Stimulated activated CD4-positive, alpha-beta T cell treated with anti-CD3 and anti-CD28 coated beads, TNF-alpha, amount 100 ng/mL, for 24 hours (primary cell): ENCODE measurements at regions not wholly inside any gene's neighbourhood (a gene's known extent, or its start where the extent isn't known, plus 50 kb on each side); places are given as distances from the start of the nearest gene placed in this dataset.
"Not testable (repeated sequence)": the region's sequence is repeated elsewhere in the genome, so short reads cannot be mapped to it uniquely, and the experiment has no call there.

ENCODE experiments used
- DNase-seq, 3 experiments: peaks; one replicate each; pipeline ENCODE4 v3.0.0-alpha.2; 2020; ENCODE audit warnings: low read depth in 3 of 3

DNA sequence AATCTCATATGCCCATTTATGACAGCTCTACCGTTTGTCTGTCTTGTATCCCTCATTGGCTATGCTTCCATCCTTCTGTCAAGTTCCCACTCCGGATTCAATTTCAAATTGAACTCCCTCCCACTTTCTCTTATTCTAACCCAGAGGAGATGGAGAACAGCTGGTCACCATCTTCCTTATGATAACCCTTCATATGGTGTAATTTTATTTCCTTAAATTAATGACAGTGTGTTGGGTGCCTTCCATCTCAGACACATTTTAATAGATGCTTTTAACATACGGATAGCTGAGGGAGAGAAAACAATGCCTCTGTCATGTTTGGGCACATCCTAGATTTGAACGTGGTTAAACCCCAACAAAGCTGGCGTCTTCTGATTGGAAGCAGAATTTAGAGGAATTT lies 103.0 kb upstream of the PLXNA2 start:
- no peak for DNase-seq

DNA sequence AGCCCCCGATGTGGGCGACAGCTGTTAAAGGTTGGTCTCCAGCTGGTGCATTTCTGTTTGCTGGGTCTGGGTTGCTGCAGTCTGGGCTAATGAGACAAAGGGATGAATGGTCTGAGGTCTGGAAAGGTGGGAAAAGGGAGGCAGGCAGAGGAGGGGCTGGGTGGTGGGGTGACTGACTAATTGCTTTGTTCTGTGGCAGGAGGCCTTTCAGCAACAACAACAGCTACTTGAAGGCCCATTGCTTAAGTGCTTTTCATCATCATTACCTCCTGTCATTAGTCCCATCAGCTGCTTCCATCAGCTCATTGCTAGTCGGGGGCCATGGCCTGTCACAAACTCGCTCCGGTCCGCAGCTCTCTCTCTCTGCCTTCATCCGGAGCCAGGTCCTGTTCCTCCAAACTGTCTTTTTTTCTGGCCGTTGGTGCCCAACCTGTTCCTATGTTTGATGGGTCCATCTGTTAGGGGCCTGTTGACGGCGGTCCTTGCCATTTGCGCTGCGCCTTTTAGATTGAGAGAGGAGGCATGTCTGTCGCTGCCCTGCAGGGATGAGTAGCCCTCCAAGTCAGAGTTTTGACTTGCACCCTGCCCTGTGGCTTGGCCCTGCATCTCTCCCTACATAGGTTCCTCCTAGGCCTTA lies 105.6 kb upstream of the PLXNA2 start:
- DNase-seq: no peak

DNA sequence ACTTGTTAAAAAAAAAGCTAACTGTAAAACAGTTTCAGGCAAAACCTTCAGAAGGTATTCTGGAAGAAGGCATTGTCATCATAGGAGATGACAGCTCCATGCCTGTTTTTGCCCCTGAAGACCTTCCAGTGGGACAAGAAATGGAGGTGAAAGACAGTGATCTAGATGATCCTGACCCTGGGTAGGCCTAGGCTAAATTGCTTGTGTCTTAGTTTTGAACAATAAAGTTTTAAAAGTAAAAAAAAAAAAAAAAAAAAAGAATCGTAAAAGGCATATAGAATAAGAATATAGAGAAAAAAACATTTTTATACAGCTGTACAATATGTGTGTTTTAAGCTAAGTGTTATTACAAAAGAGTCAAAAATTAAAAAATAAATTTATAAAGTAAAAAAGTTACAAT lies 106.6 kb upstream of the PLXNA2 start:
- no peak for DNase-seq

DNA sequence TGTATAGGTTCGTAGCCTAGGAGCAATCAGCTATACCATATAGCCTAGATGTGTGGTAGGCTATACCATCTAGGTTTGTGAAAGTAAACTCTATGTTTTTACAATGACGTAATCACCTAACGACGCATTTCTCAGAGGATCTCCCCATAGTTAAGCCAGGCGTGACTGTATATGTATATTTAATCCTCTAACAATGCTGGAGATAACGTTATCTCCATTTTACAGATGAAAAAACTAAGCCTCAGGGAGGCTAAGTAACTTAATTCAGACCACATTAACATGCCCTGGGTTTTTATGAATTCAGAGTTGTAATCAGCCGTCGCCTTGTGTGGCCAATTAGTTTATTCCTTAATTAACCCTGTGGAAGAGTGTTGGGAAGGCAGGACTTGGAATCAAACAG lies 107.7 kb upstream of the PLXNA2 start:
- no peak for DNase-seq

DNA sequence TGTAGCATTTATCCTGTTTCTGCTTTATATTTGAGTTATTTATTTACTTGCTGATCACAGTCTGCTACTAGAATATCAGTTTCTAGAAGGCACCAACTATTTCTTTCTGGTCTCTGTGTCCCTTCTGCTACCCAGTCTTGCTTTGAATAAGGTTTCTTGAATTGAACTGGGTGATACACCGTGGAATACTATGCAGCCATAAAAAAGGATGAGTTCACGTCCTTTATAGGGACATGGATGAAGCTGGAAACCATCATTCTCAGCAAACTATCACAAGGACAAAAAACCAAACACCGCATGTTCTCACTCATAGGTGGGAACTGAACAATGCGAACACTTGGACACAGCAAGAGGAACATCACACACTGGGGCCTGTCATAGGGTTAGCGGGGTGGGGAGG lies 109.6 kb upstream of the PLXNA2 start:
- not testable (repeated sequence) for DNase-seq

DNA sequence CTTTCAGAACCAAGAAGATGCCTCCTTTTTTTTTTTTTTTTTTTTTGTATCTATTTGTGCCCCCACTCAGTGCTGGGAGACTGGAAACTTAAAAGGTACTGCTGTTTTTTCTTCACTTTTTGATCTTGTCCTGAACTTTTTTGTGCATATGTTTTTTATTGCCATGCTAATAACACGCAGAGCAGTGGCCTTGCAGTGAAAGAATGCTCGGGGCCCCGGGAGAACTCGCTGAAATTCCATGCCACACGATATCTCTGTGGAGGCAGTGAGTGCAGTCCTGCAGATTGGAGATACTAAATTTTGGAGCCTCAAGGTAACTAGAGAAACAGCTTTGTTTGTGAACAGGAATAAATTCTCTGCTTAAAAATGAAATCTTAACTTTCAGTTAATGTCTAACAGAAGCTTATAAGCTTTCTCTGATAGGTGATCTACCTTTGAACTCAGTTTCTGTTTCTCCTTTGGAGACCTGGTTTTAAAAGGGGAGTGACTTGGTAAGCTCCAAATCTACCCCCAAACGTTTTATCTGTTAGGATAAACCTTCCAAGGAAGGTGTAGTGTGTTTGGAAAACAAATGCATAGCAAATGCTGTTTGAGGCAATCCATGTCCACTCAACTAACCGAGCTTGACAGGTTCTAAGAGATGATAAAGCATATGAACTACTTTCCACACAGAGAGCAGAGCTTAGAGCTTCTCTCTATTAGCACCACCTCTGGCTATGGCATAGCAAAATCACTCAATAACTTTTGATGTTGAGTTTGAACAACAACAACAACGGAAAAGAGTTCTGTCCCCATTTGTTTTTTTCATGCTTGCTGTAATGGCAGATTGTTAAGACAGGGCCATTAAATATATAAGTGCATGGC lies 113.7 kb upstream of the PLXNA2 start:
- no peak for DNase-seq

DNA sequence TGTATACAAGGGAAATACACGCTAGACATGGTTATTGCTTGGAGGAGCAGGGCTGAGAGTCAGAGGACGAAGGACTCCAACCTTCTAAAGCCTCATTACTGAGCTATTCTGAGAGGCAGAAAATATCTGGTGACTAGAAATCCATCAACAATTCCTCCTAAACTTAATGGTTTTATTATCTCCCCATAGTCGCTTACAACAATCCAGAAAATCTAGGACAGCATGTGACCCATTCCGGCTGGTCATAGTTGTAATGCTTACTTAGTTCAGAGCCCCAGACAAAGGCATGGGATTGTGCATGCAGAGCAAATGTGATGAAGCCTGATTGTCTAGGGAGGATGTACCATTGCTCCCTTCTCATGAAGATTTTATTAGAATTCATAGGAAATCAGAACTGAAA lies 114.5 kb upstream of the PLXNA2 start:
- no peak for DNase-seq

DNA sequence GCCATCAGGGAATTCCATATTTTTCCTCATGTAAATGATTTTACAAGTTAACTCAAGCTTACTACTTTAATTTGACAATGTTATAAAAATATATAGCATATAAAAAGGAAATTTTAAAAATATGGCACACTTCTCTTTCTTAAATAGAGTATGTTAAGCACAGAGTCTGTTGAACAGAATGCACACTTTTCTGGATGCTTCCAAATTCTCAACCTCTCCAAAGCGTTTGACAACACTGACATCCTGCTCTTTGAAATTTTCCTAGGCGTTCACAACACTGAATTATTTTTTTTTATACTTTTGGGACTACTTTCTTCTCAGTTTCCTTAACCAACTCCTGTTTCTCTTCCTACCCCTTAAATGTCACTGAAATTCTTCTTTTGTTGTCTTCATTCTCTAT lies 117.8 kb upstream of the PLXNA2 start:
- no peak for DNase-seq

DNA sequence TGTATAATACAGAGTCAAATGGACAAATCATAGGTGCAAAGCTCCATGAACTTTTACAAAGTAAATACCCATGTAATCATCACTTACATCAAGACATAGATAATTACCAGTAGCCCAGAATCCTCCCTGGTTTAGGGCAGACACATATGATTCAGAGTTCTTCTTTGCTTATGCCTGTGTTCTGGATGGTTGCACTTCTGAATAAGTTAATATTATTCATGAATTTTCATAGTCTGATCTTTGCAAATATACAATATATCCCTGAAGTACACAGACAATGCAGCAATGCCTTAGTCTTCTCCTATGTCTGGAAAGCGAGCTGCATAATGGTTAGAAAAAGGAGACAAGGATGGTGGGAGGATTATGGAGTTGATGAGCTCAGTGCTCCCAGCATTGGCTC lies 122.4 kb upstream of the PLXNA2 start:
- no peak for DNase-seq

DNA sequence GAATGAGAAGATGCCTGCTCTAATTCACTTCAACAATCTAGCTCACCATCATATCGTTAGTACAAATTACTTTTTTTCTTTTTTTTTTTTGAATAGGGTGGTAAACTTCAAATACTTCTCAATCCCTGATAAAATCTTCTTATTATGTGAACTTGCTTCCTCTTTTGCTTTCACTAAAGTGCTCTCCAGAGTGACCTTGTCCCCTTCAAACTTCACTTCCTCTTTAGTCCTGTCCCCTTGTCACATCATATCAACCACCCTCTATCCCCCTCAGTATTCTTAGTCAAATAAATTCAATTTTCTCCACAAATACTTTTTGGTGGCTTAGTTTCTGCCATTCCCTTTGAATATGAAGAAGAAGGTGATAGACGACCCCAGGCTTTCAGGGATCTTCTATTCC lies 124.9 kb upstream of the PLXNA2 start:
- no peak for DNase-seq

DNA sequence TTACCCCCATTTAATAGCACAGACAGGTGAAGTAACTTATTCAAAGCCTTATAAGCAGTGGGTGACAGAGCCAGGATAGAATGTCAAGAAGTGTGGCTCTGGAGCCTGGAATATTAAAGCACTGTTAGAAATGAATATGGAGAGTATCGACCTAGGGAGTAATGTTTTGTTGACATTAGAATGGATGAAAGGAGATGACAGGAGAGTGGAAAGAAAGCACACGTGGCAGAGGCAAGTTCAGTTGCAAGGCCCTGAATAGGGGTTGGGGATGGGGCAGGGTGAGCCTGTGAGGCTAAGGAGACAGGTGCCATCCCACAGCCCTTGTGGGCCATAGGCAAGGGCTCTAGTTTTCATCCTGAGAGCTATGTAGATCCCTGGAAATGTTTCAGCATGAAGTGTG lies 125.5 kb upstream of the PLXNA2 start:
- no peak for DNase-seq

DNA sequence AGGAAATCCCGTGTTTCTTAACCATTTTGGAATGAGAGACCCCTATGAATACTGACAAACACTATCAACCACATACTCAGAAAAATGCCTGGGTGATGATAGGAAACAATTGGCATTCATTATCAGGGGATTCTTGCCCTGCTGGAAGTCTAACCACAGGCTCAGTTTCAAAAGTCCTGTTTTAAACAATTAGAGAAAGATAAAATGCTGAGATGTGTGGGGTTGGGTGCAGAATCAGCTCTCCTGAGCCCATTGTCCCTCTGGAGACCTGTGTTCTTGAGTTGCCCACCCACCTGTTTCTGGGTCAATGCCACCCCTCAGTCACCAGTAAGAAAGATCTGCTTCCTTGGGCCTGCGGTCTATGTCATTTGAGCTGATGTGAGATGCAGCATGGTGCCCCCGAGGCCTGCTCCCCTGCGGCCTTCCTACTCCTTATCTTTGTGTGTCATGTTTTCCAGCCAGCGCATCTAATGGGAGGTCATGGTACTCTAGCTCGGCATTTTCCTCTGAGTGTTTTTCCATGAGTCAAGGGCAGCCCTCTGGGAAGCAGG lies 130.3 kb upstream of the PLXNA2 start:
- DNase-seq: no peak

DNA sequence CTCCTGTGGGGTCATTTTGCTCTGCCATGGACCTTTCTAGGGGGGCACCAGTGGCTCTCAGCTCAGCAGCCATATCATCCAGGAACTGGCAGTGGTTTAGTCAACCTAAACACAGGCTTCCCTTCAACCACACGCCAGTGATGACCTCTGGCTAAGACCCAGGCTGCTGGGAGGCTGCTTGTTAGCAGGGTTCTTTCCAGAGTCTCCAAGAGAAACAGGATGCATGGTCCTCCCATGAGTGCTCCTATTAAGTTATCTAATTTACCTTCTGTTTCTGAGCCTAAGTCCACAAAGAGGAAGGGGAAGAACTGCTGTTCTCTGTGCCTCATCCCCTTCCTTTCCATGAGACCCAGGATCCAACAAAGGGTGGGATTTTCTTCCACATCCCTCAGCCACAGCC lies 137.3 kb upstream of the PLXNA2 start:
- no peak for DNase-seq

DNA sequence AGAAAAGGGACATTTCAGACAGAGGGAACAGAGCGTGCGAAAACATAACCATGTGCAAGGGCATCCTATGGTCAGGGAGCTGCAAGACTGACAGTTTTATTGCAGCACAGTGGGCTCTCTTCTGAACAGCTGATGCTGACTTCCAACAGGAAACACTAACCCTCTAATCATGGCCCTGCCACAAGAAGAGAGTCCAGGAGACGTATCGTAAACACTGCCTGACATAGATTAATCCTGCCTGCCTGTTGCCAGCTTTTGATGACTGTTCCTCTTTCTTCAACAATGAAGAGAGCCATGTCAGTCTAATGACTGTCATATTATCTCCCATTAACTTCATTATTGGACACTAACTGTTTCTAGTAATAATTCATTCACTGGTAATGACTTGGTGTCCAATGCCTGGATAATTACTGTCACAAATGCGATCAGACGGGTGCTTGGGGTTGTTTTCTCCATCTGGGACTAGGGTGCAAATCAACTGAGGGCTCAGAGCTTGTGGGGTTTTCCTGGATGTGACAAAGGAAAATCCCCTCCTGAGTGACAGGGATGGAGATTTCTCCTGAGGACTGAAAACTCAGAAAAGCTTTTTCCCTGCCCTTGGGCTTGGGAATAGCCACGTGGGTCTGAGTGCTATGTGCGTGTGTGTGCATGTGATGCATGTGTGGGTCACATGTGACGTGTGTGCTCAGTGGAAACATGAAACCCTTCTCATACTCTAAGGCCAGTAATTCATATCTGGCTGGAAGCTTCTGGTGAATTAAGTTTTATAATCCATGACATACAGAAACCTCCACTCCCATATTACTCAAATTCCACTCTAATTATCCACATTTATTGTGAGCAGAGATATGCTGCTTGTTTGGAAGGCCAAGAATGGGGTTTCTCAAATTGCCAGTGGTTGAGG lies 144.0 kb upstream of the PLXNA2 start:
- no peak for DNase-seq

DNA sequence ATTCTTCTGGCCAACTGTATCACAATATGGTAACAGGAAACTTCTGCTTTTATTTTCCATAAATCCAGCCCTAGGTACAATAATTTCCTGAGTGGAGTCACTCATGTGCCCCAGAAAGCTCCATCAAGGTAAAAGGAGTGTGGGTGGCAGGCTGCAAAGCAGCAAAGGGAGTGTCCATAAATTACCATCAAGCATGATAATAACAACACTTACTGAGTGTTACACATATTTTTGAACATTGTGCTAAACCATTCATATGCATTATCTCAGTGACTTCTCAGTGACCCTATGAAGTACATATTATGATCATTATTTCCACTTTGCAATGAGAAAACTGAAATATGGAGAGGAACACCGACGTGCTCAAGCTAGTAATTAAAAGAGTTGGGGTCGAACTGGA lies 149.2 kb upstream of the PLXNA2 start:
- DNase-seq: no peak

DNA sequence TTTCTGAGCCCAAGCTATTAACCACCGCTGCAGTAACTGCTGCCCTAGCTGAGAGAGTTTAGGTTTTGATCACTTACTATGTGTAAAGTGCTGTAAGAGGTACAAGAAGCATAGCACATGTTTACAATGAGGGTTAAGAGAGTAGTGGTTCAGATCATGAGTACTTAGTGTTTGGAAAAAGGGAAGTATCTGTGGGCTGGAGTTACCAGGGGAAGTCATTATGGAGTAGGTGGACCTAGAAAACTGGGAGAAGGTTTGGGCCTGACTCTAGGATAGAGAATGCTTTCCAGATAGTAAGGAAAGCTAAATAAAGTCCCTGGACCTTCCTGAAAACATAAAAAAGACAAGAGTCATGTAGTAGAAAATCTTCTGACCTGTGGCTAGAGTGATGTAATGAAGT lies 149.6 kb upstream of the PLXNA2 start:
- DNase-seq: no peak

DNA sequence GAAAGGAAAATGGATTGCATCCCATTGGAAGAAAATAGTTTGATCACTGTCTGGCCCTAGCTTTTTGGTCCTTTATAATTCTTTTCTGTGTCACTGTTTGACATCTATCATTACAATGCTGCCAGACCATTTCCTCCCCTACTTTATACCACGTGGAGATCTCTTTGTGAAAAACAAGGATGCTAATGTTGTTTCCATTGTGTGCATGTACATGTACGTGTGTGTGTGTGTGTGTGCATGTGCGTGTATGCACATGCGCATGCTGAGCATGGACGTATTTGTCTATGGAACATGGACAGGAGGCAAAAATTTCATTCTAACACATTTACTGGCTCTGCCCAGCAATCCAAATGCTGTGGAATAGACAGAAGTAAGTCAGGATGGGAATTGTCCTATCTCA lies 153.1 kb upstream of the PLXNA2 start:
- no peak for DNase-seq

DNA sequence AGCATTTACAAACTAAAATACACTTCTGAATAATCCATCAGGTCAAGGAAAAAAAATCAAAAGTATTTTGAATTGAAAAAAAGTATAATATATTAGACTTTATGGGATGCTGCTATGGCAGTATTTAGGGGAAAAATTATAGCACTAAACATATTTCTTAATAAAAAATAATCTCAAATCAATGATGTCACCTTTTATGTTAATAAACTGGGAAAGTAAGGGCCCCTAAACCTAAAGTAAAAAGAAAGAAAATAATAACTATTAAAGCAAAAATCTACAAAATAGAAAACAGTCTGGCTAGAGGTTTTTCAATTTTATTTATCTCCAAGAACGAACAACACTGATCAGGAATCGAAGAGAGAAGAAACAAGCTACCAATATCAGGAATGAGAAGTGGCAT lies 160.8 kb upstream of the PLXNA2 start:
- DNase-seq: no peak

DNA sequence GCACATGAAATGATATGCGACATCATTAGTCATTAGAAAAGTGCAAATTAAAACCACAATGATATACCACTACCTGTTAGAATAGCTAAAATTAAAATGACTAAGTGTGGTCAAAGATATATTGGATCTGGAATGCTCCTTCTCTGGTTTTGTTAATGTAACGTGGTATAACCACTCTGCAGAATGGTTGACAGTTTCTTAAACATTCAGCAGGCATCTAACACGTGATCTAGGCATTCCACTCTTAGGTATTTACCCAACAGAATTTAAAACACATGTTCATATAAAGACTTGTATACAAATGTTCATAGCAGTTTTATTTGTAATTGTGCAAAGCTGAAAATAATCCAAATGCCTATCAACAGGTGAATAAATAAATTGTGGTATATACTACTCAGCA lies 165.0 kb upstream of the PLXNA2 start:
- DNase-seq: no peak

DNA sequence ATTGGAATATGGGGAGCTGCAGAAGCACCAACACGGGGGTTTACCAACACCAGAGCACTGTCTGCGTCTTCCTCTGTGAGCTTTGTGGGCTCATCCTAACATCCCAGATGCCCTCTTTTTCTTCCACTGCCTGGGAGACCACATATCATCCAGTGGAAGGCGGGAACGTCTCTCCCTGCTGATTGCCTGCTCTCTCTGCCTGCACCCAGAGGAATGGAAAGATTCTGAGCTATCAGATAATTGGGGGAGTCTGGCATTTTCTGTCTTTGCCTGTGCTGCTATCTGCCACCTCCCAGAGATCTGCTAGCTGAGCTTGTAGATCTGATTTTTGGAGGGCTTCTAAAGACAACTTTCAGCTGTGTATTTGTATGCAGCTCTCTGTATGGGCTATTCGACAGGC lies 166.2 kb upstream of the PLXNA2 start:
- DNase-seq: no peak

DNA sequence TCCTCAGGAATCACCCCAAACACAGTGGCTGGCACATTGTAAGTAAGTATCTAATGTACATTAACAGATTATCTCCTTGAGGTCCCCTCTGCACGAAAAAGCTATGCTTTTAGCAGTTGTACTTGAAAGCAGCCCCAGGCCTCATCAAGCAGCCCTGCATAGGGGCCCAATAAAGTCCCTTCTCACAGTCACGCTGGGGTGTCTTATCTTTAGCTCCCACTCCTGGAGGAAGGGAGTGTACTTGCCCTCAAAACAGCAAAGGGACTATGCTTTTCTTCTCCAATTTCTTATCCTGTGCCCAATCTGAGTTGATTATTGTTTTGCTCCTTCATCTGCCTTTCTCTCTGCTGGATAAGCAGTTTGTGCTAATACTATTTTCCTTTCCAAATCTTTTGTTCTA lies 168.8 kb upstream of the PLXNA2 start:
- no peak for DNase-seq

DNA sequence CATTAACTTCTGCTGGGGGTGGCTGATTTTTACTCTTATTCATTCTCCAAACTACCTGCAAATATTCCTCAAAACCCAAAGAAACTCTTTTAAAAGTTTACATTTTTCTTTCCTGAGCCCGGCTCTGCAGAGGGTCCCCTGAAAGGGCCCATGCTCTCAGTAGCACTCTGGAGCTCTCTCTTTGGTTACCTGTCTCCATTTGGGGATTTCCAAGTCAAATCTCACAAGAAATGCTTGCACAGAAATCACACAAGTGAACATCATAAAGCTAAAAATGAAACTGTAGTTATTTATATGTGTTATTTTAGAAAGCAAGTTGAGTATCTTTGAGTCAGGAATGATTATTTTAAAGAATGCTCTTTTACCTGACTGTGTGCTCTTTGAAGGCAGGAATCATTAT lies 174.5 kb upstream of the PLXNA2 start:
- no peak for DNase-seq
